GM04503 (cell line): ENCODE measurements at regions not wholly inside any gene's neighbourhood (a gene's known extent, or its start where the extent isn't known, plus 50 kb on each side); places are given as distances from the start of the nearest gene placed in this dataset.
"Not testable (repeated sequence)": the region's sequence is repeated elsewhere in the genome, so short reads cannot be mapped to it uniquely, and the experiment has no call there.

Experiments
- DNase-seq: peaks from one replicate; pipeline ENCODE4 v3.0.0-alpha.2; 2012; ENCODE audit warnings: low read depth

DNA sequence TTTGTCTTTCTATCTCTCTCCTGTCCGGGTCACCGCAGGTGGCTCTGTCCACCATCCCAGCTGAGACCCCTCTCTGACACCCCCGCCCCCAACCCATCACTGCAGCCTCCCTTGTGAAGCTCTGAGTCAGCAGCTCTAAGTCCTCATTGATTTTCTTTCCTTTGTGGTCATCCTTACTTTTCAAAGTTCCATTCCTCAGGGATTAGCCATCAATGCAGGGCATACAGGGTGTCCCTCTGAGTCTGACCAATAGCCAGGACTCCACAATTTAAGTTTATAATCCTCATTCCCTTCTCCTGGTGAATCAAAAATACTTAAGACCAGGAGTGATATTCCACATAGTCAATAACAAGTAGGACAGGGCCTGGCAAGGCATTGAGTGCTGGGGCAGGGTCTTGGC, 333.3 kb upstream of the CNR1 start:
- no peak for DNase-seq

DNA sequence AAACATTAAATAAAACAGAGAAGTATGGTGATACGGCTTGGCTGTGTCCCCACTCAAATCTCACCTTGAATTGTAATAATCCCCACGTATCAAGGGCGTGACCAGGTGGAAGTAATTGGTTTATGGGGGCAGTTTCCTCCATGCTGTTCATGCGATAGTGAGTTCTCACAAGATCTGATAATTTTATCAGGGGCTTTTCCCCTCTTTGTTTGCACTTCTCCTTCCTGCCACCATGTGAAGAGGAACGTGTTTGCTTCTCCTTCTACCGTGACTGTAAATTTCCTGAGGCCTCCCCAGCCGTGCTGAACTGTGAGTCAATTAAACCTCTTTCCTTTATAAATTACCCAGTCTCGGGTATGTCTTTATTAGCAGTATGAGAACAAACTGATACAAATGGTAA, 331.3 kb upstream of the CNR1 start:
- DNase-seq = not testable (repeated sequence)

DNA sequence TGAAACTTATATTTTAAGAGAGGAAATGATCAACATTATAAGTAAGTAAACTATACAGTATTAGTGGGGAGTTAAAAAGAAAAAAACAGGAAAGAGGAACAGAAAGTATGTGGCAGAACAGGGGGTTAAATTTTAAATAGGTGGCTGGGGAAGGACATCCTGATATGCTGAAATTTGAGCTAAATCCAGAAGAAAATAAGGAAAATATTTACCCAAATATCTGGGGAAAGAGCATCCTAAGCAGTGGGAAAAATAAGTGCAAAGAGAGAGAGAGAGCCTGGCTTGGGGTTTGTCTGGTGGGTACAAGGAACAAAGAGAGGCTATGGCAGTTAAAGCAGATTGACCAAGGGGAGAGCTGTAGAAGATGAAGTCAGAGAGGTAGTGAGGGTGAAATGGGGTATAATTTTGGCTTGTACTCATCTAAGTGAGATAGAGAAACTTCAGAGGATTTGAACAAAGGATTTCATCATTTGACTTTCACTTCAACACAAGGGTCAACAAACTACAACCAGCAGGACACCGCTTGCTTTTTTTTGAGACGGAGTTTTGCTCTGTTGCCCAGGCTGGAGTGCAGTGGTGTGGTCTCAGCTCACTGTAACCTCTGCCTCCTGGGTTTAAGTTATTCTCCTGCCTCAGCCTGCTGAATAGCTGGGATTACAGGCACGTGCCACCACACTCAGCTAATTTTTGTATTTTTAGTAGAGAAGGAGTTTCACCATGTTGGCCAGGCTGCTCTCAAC, 328.4 kb upstream of the CNR1 start:
- DNase-seq = no peak

DNA sequence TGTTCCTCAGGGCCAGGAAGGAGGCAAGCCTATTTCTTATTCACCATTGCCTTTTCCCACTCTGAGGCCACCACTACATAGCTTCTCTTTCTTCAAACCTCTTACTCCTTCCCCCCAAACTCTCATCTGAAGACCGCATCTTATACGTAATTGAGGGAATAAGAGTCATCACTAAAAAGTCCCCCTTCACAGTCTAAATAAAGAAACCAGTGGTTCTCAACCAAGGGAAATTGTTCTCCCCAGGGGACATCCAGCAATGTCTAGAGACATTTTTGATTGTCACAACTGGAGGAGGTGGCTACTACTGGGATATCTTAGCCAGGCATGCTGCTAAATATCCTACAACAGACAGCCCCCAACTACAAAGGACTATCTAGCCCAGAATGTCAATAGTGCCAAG, 327.6 kb upstream of the CNR1 start:
- no peak for DNase-seq

DNA sequence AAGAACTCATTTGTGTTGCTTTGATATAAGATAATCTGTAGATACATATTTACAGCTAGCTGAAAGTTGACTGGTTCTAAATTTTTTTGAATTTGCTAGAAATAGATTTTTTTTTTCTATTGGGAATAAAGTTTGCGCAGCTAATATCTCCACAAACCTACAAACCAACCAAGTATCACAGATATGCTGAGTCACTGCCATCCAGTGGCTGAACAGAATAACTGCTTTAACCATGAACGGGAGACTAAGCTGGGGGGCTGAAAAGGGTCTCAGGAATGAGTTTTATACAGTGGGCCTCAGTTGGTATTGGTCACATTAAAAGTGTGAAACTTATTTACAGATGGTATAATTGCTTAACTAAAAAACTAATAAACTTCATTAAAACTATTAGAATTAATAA, 326.7 kb upstream of the CNR1 start:
- DNase-seq = no peak

DNA sequence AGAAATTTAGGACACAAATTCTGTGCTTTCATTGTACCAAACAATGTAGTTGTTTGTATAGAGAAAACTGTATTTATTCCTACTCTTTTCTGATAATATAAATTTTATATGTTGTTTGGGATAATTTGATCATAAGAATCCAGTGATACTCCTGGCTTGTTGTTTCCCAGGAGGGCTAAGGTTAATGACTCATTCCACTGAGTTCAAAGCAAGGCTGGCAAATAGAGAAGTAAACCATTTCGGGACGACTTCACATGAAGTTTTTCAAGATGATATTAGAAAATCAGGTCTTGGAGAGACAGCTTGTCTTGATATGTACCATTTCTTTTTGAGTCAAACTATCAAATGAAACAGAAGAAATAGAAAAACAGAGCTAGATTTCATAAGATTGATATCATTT, 326.1 kb upstream of the CNR1 start:
- no peak for DNase-seq

DNA sequence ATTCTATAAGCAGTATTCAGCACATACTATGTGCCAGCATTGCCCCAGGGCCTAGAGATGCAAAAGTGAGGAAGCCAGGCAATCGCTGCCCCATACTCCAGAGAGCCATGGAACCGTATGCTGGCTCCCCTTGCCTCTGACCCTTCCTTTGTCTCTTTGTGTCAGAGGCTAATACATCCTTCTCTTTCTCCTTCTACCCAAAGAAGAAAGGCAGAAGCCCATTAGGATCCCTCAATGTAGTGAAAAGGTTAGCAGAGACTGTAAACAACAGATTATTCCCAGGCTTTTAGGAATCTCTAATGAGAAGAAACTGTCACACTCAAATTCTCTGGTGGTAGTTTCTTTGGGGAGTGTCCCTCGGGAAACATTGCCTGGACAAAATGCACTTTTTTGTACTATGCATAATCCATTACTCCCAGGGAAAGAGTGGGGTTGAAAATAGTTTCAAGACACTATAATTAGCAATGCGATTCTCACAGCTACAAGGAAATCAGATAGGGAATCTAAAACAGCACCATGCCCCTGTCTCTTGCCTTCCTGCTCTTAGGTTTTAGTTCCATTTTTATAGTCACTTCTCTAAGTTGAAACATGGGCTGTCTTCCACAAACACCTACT, 325.2 kb upstream of the CNR1 start:
- DNase-seq = no peak

DNA sequence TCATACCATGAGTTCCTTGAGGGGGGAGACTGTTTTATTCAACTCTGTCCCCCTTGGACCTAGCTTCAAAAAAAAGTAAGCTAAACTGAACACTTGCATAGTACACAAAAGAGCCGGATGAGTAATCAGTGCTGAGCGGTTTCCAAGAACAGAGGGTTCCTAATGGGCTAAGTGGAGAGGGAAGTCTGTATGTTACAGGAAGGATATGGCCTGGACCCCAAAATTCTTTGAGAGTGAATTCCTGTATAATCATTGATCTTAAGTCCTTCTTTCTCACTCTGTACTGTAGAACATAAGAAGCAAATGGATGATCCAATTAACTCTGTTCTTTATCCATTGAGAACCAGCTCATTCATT, 324.7 kb upstream of the CNR1 start:
- DNase-seq = no peak

DNA sequence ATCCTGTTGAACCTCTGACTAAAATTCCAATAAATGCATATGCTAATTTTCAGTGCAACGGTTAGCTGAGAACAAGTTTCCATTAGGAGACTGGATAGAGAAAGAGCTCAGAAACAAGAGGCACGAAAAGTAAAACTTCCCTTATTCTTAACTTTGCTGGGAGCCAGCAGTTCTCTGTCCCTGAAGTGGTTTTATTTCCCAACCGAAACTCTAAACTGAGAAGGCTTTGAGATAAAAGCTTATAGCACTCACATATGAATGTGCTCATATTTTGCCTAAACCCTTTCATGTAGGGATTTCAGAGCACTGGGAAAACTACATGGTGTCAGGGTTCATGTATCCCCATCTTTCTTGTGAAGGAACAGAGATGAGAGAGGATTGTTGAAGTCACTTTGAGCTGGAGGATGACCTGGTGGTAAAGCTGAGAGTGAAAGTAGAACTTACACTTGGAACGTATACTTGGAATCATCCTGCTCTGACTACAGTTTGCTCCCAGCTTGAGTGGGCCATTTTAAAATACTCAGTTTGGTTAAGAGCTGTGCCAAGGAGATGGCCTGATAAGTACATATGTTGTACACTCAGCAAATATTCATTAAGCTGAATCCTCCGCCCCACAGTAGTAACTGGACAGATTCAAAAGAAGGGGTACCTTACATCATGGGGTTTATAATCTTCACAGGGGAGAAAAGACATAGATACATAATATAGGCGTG, 324.2 kb upstream of the CNR1 start:
- DNase-seq = no peak

DNA sequence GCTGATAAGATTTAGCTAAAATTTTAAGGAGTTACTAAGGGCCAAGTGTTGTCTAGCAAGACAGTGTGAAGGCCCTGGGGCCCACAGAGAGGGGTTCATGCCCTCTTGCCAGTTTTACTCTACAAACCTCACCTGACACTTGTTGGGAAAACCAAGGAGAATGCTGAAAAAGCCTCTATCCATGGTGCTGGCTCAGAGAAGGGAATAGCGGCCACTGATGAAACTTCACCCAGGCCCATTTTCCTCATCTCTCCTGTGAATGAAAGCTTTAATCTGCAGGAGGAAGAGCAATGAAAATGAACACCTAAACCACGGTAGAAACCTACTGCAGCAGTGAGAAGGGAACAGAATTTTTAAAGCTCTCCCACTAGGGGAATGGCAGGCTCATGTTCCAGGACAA, 317.3 kb upstream of the CNR1 start:
- DNase-seq = no peak

DNA sequence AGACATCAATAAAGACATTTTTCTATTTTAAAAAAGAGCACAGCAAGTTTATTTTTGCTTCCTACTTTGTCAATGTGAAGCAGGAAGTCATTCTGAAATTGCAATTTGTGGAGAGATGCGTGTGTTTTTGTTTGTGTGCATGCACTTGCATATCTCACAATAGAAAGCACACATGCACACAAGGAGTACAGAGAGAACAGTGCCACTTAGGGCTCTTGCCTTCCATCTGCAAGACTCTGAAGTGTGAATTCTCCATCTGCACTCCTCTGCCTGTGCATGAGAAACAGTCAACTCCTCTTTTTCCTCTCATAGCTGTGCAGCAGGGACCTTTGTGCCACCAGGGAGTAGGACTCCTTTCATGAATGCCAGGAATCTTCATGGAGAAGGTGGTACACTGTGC, 316.3 kb upstream of the CNR1 start:
- no peak for DNase-seq

DNA sequence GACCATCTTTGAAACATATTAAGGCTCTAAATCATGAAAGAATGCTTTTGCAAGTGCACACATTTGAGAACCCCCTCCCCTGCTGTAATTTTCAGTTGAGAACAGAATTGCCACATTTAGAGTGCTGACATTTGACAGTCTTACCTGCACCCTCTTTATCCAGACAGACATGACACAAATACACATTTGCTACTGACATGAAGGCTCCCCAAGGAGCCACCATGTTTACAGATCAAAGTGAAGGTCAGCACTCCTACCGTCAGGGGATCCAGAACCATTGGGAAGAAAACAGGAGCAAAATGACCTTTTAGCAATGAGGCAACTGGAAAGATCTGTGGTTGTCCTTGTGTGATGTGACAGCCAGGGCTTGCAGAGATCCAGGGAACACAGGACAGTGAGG, 315.4 kb upstream of the CNR1 start:
- DNase-seq = no peak

DNA sequence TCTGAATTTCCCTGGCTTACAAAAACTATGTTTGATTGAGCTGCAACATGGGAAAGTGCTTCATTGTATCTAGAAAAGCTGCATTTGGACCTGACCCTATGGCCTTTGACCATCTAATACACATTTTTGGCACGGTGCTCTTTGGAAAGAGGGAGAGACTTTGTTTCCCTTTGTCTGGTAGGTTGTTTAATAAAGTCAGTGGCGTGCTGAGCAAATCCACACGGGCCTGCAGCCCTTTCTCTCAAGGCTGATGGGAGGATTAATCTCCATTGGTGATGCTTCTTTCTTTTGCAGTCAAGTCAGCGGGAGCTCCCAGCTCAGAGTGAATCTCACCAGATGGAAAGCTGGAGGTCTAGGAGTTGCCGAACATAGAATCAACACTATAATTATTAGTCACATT, 314.7 kb upstream of the CNR1 start:
- no peak for DNase-seq

DNA sequence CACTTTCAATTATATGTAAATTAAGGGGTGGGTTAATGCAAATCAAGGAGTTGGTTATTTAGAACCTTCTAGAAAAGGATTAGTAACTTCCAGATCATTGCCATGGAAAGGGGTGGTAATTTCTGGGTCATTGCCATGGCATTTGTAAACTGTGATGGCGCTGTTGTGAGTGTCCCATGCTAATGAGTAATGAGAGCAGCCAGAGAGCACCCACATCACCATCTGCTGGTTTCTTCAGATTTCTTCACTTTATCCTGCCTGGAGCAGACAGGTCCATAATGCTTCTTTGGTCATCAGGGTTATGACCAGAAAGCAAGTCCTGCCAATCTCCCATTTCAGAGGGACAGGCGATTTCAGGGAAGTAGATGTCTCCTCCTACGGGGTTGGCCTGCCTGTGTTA, 311.3 kb upstream of the CNR1 start:
- DNase-seq = no peak

DNA sequence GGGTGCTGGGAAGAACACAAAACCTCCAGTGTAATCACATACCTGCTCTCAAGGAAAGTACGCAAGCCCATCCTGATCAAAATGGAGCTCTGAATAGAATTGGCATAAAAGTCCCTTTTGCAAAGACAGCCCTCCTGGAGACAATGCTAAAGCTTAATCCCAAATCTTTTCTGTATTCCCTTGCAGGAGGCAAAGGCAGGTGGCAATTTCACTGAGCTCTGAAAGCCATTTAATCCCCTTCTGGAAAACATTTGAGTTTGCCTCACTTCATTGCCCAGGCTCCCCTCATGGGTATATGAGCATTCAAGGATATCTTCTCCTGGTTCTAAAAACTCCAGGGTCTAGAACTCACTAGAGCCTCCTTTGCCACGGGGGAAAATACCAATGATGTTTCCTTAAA, 310.2 kb upstream of the CNR1 start:
- DNase-seq = no peak

DNA sequence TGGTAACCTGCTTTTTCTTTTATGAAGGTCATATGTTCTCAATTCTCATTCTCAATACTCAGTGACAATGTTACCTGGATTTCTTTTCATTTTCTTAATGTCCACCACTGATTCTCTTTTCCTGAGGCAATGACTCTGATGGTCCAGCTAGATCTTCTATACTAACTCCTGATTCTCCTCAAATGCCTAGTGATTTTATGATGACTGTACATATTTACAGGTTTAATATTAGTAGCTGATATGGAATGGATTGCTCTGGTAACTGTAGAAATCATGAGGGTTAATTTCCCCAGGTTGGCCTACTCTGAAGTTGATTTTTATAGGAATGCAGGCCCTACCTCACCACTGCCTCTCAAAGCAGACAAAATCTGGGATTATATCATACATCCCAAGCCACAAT, 308.6 kb upstream of the CNR1 start:
- no peak for DNase-seq

DNA sequence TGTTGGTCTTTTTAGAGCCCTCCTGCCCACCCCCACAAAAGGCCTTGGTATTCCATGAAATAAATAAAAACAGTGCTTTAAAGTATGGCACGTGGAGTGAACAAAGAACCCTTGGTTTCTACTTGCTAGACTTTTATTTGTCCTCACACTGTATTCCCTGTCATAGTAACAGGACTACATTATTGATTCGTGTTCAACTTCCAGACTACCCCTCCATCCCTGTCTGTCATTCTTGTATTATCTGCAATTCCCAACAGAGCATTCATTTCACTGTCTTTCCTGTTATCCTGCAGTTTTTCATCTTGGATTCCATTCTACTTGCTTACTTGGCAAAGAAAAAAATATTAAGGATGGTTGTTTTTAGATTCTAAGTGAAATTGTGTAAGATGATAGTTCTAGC, 307.4 kb upstream of the CNR1 start:
- DNase-seq = no peak

DNA sequence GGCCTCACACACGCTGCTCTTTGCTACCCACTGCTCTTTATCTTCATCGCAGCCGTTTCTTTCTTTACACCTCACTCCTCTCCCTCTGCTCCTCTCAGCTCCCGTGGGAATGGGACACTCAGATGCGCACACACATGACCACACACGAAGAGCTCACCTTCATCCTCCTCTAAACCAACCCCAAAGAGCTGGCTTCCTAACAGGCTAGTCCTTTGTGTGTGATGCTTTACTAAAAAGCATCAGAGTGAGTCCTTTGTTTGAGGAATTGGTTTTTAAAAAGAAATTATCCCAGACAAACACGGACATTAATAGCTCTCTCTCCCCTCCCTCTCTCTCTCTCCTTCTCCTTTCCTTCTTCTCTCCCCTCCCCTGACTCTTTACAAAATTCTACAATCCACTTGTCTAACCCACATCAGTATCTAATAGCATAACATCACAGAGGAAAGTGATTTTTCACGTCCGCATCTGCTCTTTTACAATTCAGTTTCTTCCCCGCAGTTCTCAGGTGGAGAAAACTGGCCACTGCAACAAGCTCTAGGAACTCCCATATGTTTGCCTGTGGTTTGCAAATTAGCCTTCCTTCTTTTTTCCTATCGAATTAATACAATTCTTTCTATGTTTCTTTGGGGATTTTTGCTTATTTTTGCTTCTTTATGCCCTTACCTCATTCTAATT, 306.8 kb upstream of the CNR1 start:
- DNase-seq = no peak

DNA sequence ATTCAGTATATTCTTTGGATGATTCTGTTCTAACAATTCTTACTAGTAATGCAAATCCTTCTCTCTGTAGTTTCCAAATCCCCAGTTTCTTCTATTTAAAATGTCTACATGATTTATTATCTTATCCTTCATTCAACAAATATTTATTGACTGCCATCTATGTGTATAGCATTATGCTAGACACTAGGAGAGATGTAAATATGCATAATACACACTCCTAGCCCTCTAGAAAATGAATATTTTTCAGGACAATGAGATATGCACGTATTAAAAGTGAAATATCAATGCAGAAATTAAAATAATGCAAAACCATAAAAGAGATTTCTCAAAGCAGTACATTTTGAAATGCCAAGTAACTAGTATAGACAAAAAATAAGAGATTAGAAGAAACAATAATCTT, 293.5 kb upstream of the CNR1 start:
- DNase-seq = no peak

DNA sequence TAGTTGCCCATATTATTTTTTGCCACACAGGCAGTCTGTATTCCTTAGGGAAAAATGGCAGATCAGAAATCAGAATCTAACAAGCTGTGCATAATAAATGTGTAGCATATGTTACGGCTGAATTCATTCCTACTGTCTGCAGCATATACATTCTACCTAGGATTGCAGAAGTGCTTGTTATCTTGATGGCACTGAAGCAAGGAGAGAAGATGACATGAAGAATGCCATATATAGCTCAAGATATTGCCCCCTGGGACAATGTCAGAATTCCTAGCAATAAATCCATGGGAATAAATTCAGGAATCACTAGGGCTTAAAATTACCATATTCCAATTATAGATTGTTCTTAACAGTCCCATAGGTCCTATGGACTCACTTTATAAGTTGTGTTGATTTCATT, 293.0 kb upstream of the CNR1 start:
- DNase-seq = no peak

DNA sequence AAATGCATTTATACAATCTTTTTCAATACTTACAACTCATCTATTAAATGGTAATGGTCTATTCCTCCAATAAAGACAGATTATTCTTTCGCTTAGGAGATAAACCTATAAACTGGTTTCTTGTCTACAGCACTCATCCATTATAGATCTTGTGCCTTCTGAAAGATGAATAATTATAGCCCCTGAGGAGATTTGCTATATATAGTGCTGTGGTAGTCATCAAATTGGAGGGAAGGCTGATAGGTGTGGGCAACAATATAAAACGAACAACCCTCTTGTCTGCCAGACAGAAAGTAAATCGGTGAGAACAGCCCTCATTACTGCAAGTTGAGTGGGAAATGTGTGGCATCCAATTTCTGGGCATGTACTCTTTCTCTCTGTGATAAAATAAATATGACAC, 292.5 kb upstream of the CNR1 start:
- no peak for DNase-seq

DNA sequence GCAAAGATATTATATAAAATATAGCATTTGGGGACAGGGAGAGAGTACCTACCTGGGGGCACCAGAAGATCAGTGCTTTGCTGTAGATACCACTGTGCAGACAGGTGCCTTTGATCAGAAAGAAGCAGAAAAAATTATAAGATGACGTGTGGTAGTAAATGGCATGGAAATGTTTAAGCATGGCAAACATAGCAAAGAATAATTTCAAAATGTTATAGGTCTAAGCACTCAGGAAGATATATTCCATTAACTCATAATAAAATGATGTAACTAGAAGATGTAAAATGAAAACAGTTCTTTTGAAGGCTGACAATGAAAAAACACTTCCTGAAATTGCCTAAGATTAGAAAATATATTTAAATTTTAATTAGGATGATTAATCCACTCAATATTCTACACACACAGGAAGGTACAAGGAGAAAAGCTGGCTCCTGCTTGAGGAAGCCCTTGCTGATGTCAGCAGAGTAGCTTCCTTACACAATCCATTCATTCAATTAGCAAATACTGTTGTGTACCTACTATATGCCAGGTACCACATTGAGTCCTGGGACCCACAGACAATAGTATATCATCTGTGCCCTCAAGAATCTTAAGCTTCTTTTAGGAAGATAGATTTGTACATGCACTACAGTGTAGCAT, 290.2 kb upstream of the CNR1 start:
- no peak for DNase-seq

DNA sequence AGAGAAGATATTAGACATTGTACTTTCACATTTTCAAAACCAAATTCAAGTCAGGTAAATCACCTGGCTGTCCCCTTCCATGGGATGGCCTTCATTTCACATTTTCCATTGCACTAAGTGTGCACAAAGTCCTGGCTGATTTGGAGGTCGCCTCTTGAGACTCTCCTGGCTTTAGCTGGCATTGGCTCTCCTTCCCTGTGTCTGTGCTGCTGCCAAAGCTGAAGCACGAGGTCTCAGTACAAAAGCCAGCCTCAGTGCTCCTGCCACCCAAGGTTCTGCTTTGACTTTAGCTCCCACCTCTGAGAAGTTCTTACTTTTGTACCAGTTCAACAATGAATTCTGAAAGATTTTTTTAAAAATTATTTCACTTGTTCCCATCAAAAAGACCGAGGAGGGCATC, 289.2 kb upstream of the CNR1 start:
- DNase-seq = no peak
